ENCODE measurements at regions not wholly inside any gene's neighbourhood (a gene's known extent, or its start where the extent isn't known, plus 50 kb on each side); places are given as distances from the start of the nearest gene placed in this dataset.

GRCh38 chr10:124301736-124302135 is 117.0 kb downstream of the OAT start:
- DNase-seq, result no peak

DNA sequence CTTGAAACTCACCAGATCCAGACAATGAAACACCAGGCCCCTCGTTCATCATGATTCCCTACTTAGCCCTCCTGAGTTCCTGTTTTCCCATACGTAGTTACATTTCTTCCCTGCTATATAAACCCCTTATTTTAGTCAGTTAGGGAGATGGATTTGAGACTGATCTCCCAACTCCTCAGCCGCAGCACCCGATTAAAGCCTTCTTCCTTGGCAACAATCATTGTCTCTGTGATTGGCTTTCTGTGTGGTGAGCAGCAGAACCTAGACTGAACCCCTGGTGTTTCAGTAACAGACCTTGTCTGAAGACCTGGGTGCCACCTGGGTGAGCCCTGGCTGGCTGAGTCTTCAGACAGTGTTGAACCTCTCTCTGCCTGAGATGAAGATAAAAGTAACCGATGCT is 118.0 kb downstream of the OAT start:
- DNase-seq, result no peak

DNA sequence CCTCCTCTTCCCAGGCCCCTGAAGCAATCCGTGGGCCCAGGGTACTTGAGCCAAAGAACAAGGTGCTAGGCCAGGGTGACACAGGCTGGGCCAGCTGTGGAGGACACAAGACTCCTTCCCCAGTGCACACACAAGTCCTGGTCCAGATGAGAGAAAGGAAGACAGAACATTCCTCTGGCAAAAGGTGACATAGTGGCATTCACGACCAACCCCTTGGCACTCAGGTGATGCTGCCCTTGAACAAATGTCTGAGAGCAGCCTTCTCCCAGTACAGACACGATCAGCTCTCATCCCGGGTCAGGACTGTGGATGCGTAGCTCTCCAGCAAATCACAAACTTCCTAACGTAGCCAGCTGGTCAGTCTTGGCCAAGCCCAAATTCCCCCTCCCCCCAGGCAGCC is 118.5 kb downstream of the OAT start:
- DNase-seq, result no peak

GRCh38 chr10:124299696-124300095 is 119.0 kb downstream of the OAT start:
- DNase-seq, result no peak

- no peak for DNase-seq
Measured at GRCh38 chr10:124298891-124299290, 119.8 kb downstream of the OAT start.

DNA sequence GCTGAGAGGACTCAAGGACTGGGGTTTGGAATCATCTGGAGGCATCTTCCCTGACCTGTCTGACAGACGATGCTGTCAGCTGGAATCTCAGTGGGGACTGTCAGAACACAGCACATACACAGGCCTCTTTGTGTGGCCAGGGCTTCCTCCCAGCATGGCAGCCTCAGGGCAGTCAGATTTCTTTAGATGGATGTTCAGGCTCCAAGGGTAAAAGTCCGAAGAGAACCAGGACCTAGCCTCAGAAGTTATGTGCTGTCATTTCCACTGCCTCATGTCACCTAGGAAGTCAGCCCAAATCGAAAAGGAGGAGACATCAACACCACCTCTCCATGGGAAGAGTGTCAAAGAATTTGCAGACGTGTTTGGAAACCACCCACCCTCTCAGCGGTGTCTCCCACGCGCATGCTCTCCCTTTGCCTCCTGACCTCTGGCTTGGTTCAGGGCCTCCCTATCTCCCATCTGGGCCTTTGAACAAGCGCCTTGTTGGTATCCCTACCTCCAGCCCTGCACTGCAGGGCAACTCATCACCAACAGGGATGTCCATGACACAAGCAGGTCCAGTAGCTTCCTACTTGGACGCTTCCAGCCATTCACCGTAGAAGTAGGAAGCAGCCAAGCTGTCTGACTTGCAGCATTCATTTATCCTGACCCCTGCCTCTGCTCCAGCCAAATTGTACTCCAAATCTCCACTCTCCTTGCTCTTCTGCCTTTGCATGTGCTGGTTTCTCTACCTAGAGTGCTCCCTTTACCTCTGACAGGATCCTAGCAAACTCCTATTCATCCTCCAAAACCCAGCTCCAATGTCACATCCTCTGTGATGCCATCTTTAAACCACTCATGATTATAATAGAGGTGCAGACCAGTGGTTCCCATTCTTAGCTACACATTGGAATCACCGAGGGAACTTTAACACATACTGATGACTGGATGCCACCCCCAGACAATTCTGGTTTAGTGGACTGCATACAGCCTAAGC is 121.6 kb downstream of the OAT start:
- DNase-seq, result no peak

- no peak for DNase-seq
Measured at GRCh38 chr10:124296121-124296812, 122.5 kb downstream of the OAT start.

GRCh38 chr10:124294811-124295770 is 123.6 kb downstream of the OAT start:
- DNase-seq, result no peak

DNA sequence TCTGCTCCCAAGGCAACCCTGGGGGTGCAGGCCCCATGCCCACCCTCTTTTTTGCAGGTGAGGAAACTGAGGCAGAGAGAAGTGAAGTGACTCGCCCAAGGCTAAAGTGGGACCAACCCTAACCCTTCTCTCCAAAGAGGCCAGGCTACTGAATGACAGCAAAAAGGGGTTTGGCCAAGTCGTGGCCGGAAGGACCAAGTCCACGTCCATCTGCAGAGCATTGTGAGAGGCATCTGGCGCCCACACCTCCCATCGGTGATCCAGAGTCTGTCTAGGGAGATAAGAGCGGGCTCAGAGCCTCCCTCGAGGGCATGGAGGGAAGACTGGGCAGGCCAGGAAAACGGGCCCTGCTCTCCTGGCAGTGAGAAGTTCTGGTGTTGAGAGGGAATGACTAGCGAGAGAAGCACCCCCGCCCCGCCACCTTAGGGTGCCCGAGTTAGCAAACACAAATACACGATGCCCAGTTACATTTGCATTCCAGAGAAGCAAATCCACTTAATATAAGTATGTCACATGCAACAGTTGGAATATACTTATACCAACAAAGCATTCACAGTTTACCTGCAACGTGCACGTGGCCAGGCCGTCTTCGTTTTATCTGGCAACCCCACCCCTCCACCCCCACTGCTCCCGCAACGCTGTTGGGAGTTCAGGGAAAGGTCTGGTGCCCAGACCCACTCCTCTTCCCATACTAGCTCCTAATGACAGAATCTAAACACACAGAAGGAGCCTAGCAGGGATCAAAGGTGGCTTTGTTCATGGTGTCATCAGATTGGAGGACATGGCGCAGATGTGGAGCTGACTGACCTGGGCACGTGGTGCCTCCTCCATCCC is 124.9 kb downstream of the OAT start:
- DNase-seq, result no peak

DNA sequence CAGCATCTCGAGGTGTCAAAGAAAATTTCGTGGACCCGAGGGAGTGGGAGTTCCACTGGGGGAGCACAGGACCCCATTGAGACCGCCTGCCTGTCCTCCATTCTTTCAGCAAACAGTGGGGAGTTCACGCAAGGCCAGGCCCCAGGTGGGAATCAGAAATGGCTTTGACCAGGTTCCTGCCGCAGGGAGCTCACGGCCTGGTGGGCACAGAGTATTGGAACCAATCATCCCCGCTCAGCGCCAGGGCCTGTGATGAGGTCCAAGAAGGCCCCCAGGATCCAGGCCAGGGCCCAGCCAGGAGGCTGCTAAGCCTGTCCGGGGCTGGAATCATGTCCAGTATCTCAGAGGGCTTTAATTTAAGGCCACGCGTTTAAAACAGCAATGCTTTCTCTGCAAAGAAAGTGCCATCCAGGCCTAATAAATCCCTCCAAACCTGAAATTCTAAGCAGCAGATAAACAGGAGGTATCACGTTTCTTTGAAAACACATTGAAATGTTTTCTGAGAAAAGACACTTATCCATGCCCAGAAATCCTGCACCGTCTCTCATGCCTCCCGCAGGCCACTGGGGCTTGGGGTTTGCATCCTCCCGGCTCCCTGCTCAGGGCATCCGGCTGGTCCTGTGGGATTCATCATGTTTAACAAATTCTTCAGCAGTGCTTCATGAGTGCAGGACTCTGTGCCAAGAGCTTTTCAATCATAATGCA is 125.7 kb downstream of the OAT start:
- DNase-seq, result no peak

DNA sequence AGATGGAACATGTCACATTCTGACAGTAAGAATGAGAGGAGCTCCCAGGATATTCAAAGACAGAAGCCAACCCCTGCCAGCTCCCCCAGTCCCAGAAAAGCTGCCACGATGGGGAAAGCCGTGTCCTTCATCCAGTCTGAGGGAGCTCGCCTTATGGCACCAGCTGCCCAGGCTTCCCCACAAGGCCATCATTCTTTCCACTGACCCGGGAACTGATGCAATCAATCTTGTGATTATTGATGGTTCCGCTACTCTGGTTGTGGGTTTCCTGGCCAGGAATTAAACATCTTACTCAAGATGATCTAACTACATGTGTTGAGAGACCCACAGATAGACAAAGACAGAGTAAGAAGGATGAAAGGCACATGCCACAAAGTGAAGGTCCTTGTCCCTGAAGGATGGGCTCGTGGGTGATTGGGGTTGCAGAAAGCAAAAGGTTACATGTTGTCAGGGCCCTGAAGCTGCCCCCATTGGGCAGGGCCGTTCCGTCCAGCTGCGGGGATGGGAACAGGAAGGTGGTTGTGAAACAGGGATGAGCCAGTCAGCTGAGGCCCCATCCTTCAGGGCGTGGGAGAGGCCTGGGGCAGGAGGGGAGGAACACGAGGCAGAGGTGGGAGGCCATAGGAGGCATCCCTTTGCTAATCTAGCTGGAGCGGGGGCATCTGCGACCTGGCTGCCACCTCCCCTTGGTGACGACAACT is 127.6 kb downstream of the OAT start:
- DNase-seq, result no peak

DNA sequence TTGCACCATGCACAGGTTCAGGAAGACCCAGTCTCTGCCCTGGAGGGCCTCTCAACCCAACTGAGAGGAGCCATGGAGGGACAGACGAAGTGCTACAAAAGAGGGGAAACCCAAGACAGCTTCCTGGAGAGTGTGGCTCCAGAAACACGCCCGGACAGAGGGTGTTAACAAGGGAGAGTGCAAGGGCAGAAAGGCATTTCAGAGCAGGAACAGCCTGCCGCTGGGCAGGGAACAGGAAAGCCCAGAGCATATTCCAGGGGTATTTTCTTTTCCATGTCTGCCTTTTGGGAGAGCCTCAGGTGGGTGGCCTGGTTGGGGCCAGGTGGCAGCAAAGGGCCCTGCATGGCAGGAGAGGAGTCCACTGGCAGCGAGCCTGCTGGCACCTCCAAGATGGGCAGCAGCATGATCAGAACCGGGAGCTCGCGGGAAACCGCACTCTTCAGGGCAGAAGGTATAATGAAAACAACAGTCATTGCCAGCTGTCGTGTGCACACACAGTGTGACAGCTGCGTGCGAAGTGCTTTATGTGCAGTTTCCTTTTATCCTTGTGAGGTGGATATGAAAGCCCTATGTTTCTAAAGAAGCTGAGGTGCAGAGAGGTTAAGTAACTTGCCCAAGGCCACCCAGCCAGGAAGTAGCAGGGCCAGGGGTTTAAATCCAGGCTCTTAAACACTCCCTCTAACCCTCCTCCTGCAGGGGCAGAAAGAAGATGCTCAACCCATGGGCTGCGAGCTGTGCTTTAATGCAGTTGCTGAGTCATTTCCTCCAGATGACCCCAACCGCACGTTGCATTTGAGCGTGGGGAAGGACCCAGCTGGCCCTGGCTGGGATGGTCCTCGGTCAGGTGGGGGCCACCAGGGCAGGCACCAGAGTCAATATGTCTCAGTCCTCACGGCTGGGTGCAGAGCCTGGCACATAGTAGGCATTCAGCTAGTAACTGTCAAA is 128.6 kb downstream of the OAT start:
- DNase-seq, result no peak

DNA sequence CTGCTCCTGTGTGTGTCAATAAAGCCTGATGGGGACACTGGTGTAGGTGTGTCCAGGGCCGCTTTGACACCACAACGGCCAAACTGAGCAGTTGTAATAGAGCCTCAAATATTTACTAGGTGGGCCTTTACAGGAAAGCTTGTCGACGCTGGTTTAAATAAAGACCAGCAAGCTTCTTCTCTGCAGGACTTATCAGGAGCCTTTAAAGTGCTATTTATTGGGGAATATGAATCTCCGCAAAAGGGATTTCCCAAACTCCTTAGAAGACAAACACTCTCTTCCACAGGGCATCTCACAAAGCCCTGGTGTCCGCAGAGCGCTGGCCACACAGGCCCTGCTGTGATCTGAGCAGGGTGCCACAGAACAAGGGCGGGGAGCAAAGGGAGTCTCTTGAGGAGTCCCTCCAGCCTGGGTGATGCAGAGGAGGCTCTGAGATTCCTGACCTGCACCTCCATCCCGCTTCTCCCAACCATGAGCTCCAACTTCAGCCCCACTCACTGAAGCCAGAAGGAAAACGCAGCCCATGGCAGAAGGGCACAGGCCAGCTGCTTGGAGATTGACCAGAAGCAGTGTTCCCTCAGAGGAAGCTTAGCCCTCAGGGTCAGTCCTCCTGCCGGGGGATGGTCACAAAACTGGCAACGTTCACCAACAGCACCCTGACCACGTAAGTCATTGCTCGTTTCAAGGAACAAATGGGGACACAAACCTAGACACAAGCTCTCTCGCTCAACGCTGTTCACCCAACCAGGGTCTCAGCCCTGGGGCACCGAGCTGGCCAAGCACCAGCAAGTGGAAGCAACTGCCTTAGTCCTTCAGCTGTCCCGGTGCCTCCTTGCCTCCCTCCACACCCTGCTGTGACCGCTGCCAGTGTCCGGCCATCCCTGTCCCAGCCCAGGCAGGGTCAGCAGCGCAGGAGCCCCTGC is 129.5 kb downstream of the OAT start:
- no peak for DNase-seq

DNA sequence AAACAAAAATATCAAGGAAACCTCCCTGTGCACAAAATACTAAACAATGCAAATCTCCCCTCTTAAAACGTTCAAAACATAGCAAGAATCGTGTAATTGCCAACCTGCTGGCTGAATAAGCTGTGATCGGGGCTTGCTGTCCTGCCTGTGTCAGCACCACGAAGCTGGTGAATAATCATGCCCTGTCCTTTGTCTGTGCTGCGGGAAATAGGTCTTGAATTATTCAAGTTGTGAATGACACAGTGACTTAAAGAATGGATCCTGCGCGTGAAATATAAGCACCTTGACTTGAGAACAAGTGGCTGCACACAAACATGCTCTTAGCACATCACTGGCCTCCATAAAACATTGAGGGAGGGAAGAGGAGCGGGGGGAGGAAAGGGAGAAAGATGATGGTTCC is 130.2 kb downstream of the OAT start:
- no peak for DNase-seq

GRCh38 chr10:124287791-124288190 is 130.9 kb downstream of the OAT start:
- DNase-seq, result no peak

DNA sequence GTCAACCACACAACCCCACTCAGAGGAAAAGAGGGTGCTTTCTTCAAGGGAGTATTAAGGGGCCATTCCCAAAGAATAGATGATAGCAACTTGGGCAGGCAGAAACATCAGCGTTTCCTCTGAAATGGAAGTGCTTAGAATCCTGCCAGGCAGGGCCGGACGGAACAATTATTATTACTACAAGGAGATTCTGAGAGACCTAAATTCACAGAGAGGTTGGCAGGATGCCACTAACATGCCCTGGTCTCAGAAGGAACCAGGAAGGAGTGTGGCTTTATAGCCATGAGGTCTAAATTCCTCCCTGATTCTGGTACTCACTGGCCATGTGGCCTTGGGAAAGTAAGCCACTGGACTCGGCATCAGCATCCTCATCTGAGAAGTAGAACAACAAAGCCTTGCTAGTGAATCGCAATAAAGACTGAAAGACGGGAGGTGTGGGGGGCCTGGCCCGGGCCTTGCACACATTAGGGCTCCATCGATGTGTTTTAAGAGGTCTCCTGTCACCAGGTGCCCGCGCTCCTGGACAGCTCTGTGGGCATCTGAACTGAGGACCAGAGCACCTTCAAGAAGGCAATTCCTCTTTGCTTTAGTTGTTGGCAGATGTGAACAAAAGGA is 131.5 kb downstream of the OAT start:
- DNase-seq, result no peak

DNA sequence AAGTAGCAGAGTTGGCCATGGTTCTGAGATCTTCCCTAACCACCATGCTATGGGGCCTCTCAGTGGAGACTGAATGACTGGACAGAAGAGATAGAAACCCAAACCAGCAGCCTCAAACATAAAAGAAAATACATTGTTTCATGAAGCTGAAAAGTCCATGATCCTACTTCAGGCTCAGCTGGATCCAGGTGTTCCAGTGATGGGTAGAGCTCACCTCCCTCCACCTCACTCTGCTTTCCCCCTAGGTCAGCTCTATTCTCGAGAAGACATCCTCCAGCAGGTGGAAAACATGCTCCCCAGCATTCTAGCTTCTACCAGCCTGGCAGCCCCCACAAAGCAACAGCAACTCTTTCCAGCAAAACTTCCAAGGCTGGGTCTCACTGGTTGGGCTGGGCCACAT is 132.1 kb downstream of the OAT start:
- DNase-seq, result no peak

Data from central memory CD4-positive, alpha-beta T cell (primary cell).